NCI-H187 (cell line): ENCODE measurements at regions not wholly inside any gene's neighbourhood (a gene's known extent, or its start where the extent isn't known, plus 50 kb on each side); places are given as distances from the start of the nearest gene placed in this dataset.

ENCODE experiments used
- DNase-seq, 2 experiments: peaks; one replicate each; lab custom pipeline; 2025; lab: John Stamatoyannopoulos, UW

GRCh38 chr14:65224799-65225198 is 122.5 kb upstream of the MAX start:
- DNase-seq, result no peak

GRCh38 chr14:65225299-65226159 is 123.2 kb upstream of the MAX start:
- peak in 1 of 2 experiments; percentile 29 for DNase-seq

- DNase-seq, result no peak
Measured at GRCh38 chr14:65226824-65227604, 124.7 kb upstream of the MAX start.

GRCh38 chr14:65228436-65228835 is 126.1 kb upstream of the MAX start:
- no peak for DNase-seq

- DNase-seq, result no peak
Measured at GRCh38 chr14:65228956-65229747, 126.8 kb upstream of the MAX start.

- peak; percentile 62 to 80 for DNase-seq
Measured at GRCh38 chr14:65229748-65230728, 127.7 kb upstream of the MAX start.

GRCh38 chr14:65231286-65231980 is 129.1 kb upstream of the MAX start:
- no peak for DNase-seq

GRCh38 chr14:65234752-65235361 is 132.5 kb upstream of the MAX start:
- no peak for DNase-seq

- DNase-seq, result no peak
Measured at GRCh38 chr14:65237023-65237814, 134.9 kb upstream of the MAX start.

- no peak for DNase-seq
Measured at GRCh38 chr14:65237941-65238340, 135.6 kb upstream of the MAX start.

- no peak for DNase-seq
Measured at GRCh38 chr14:65238456-65238855, 136.1 kb upstream of the MAX start.

GRCh38 chr14:65239143-65239937 is 137.0 kb upstream of the MAX start:
- no peak for DNase-seq

- DNase-seq, result no peak
Measured at GRCh38 chr14:65239938-65240296, 137.6 kb upstream of the MAX start.

- no peak for DNase-seq
Measured at GRCh38 chr14:65241125-65241752, 138.9 kb upstream of the MAX start.

- DNase-seq, result no peak
Measured at GRCh38 chr14:65242732-65243134, 140.4 kb upstream of the MAX start.

GRCh38 chr14:65243766-65244442 is 141.6 kb upstream of the MAX start:
- DNase-seq, result no peak

GRCh38 chr14:65249471-65250161 is 147.3 kb upstream of the MAX start:
- DNase-seq, result no peak
